HepG2 (cell line): ENCODE measurements at regions not wholly inside any gene's neighbourhood (a gene's known extent, or its start where the extent isn't known, plus 50 kb on each side); places are given as distances from the start of the nearest gene placed in this dataset.
A peak's percentile ranks its signal among the peaks of the same experiment; 100 is the strongest.

Experiments
- ESRRA ChIP-seq: sonication (generic); formaldehyde crosslinking; IDR thresholded peaks from 2 replicates; pipeline ENCODE4 v1.5.1; 2020; ENCODE audit warnings: mild to moderate bottlenecking, low read depth, missing genetic modification reagents
- FOXK2 ChIP-seq: fragments of 450-650 bp; IDR thresholded peaks from 2 replicates; pipeline ENCODE4 v1.6.1; 2016
- HNRNPK ChIP-seq: fragments of 200-400 bp; formaldehyde crosslinking; IDR thresholded peaks from 2 replicates; pipeline ENCODE4 v1.6.1; 2018; ENCODE audit warnings: low read length, low read depth, moderate library complexity, mild to moderate bottlenecking; ENCODE audit not compliant: poor library complexity, severe bottlenecking
- KDM4B ChIP-seq: sonication (generic); formaldehyde crosslinking; IDR thresholded peaks from 2 replicates; pipeline ENCODE4 v1.4.0; 2020; ENCODE audit warnings: missing genetic modification reagents
- MAFK ChIP-seq, 2 experiments: IDR thresholded peaks in 1 of 2; conservative IDR thresholded peaks in 1 of 2; 2 replicates each; pipeline ENCODE4 v1.6.1; 2011; ENCODE audit warnings: improper control_type of control experiment in 2 of 2, low read length in 2 of 2
- PRDM15 ChIP-seq: sonication (generic); formaldehyde crosslinking; IDR thresholded peaks from 2 replicates; pipeline ENCODE4 v1.4.0; 2020; ENCODE audit warnings: missing genetic modification reagents
- ZFY ChIP-seq: sonication (generic); formaldehyde crosslinking; IDR thresholded peaks from 2 replicates; pipeline ENCODE4 v1.4.0; 2020; ENCODE audit warnings: missing genetic modification reagents
- ZKSCAN1 ChIP-seq: fragments of 150-350 bp; IDR thresholded peaks from 2 replicates; pipeline ENCODE4 v1.6.1; 2014; ENCODE audit warnings: low read length
- ZNF318 ChIP-seq: sonication (generic); formaldehyde crosslinking; IDR thresholded peaks from 2 replicates; pipeline ENCODE4 v1.4.0; 2020; ENCODE audit warnings: mild to moderate bottlenecking, missing genetic modification reagents
- ZNF337 ChIP-seq: sonication (generic); formaldehyde crosslinking; IDR thresholded peaks from 2 replicates; pipeline ENCODE4 v1.5.1; 2020; ENCODE audit warnings: missing genetic modification reagents, low read depth, mild to moderate bottlenecking, borderline replicate concordance
- ZNF772 ChIP-seq: sonication (generic); formaldehyde crosslinking; IDR thresholded peaks from 2 replicates; pipeline ENCODE4 v1.5.0; 2020; ENCODE audit warnings: mild to moderate bottlenecking, missing genetic modification reagents
- TF ChIP-seq, protein P1 (sequence below): sonication (generic); formaldehyde crosslinking; IDR thresholded peaks from 2 replicates; pipeline ENCODE4 v1.5.0; 2020; ENCODE audit warnings: mild to moderate bottlenecking, missing genetic modification reagents

- TF ChIP-seq HNRNPK (no peak), ZFY (no peak), ZNF337 (CRISPR knock-in tag) (no peak), PRDM15 (CRISPR knock-in tag) (no peak), MAFK (conservative IDR thresholded peaks at IDR 0.05 in 1 of 2, IDR thresholded peaks at IDR 0.05 in 1 of 2; ENCODE audit: low read length in 2 of 2) (no peak), ZNF318 (CRISPR knock-in tag) (no peak), KDM4B (CRISPR knock-in tag) (no peak), FOXK2 (0 out of 2 replicates have a peak, but pooled peaks have one; percentile 39), ZKSCAN1 (no peak), ESRRA (no peak), ZNF772 (CRISPR knock-in tag) (no peak)
- TF ChIP-seq, protein P1, sequence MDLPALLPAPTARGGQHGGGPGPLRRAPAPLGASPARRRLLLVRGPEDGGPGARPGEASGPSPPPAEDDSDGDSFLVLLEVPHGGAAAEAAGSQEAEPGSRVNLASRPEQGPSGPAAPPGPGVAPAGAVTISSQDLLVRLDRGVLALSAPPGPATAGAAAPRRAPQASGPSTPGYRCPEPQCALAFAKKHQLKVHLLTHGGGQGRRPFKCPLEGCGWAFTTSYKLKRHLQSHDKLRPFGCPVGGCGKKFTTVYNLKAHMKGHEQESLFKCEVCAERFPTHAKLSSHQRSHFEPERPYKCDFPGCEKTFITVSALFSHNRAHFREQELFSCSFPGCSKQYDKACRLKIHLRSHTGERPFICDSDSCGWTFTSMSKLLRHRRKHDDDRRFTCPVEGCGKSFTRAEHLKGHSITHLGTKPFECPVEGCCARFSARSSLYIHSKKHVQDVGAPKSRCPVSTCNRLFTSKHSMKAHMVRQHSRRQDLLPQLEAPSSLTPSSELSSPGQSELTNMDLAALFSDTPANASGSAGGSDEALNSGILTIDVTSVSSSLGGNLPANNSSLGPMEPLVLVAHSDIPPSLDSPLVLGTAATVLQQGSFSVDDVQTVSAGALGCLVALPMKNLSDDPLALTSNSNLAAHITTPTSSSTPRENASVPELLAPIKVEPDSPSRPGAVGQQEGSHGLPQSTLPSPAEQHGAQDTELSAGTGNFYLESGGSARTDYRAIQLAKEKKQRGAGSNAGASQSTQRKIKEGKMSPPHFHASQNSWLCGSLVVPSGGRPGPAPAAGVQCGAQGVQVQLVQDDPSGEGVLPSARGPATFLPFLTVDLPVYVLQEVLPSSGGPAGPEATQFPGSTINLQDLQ: no peak
Observed at GRCh38 chr22:44645083-44645482, 56.9 kb upstream of the PRR5 start (continued).
